Ammon's horn (tissue), 1 donor: ENCODE measurements at regions not wholly inside any gene's neighbourhood (a gene's known extent, or its start where the extent isn't known, plus 50 kb on each side); places are given as distances from the start of the nearest gene placed in this dataset.
A peak's percentile ranks its signal among the peaks of the same experiment; 100 is the strongest.

Experiments
- DNase-seq: peaks from one replicate; pipeline ENCODE4 v3.0.0-alpha.2; 2016; ENCODE audit warnings: low spot score

DNA sequence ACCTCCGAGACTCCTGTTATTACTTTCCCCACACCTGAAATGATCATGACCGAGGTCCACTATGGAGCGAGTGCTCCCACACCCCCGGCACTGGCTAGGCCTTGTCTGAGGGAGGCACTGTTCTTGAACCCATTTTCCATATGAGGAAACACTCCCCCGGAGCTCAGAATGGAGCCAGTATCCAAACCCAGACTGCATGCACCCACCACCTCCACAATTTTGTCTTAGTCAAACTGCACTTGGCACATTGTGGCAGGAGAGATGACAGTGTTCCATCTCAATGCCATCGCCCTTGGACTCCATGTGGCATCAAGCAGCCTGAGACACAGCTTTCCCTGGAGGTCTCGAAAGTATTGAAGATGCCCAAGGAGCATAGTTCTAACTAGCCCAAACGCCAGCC lies 154.1 kb downstream of the NUP210 start:
- peak; percentile 58 for DNase-seq

DNA sequence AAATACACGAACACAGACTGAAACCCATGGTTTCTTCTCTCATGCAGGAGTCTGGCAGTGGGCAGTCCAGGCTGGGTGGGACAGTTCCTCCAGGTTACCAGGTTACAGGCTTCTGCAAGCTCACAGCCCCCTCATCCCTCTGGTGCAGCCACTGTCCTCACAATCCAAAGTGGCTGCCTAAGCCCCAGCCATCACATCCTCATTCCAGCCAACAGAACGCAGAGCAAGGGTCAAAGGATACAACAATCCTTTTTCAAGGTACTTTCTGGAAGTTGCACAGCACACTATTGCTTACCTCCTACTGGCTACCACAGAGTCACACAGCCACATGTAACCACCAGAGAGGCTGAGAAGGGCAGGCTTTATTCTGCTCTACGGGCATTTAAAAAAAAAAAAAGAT lies 154.6 kb downstream of the NUP210 start:
- no peak for DNase-seq

DNA sequence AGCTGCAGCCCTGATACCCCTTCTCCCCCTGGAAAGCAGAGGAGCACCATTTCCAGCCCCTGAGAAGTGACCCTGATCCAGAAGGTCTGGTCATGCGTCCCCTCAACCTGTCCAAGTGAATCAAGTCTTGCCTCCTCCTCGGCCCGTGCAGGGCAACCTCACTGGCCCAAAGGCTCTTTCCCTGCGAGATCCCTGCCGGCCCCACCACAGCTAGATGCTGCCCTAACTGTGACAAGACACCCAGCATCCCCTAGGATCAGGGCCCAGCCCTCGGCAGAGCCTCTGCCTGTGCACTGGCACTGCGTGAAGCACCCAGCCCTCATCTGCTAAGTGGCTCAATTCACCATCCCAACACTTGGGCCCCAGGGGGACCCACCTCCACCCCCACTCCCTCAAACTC lies 155.1 kb downstream of the NUP210 start:
- no peak for DNase-seq

DNA sequence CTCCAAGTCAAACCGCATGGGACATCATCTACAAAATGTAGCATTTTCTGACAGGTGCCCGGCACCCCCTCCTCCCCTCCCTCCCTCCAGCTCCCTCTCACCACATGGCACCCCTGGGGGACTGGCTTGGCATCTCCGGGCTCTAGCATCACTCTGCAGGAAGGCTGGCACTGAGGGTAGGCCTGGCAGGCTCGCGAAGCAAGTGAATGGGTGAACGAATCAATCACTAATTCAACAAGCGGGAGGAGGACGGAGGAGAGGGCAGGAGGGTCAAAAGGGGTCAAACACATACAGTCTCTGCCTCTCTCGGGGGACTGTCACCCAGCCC lies 155.7 kb downstream of the NUP210 start:
- no peak for DNase-seq

DNA sequence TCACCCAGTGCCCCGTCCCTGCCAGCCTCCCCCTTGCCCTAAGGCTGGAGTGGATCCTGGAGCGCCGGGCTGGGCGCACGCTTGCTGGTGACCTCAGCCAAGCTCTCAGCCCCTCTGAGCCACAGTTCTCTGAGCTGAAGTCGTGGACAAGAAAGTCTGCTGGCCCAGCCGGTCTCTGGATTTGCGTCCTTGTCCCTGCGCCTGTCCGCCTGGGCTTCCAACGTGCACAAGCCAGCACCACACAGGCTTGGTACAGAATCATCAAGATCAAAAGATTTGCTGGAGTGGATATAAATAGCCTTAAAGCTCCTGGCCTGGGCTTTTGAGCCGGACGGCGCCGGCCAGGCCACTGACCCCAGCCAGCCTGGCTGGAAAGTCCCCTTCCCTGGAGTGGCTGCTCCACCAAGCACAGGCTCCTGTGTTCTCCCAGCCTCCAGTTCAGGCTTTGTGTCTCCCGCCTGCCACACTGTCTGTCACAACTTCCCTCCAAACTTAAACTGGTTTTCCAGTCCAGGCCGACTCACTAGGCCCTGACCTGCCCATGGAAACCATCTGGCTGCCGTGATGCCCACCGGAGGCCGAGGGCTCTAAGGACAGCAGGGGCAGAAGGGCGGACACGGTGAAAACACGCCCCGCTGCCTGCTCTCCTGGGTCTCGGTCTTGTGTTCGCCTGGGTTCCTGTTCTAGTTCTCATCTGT lies 156.2 kb downstream of the NUP210 start:
- peak; percentile 58 for DNase-seq

DNA sequence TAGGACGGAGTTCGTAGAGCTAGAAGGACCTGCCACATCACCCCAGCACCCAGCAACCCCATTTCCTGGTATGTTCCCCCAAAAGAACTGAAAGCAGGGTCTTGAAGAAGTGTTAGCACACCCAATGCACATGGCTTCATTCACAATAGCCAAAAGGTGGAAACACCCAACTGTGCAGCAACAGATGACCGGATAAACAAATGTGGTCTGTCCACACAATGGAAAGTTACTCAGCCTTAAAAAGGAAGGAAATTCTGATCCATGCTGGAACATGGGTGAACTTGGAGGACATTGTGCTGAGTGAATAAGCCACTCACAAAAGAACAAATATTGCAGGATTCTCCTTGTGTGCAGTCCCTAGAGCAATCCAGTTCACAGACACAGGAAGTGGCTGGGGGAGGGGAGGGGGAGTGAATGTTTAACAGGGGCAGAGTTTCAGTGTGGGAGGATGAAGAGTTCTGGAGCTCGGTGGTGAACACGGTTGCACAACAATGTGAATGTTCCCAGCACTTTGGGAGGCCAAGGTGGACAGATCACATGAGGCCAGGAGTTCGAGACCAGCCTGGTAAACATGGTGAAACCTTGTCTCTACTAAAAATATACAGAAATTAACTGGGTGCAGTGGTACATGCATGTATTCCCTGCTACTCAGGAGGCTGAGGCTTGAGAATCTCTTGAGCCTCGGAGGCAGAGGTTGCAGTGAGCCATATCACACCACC lies 157.5 kb downstream of the NUP210 start:
- DNase-seq = no peak

DNA sequence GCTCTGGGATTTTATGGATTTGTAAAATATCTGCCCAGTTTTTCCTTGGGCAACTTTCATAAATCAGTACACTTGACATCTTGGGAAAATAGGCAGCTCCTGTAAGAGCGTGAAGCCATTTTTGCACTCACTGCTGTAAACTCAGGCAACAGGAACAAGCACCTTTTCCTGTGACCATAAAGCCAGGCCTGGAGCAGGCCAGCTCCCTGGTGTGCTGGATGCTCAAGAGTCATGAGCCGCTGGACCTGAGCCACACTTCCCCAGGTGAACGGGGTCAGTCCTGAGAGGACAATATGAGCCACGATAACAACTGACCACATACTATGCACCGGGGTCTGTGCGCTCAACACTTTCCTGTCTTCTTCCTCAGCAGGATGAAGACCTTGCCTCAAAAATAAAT lies 158.2 kb downstream of the NUP210 start:
- DNase-seq = no peak

DNA sequence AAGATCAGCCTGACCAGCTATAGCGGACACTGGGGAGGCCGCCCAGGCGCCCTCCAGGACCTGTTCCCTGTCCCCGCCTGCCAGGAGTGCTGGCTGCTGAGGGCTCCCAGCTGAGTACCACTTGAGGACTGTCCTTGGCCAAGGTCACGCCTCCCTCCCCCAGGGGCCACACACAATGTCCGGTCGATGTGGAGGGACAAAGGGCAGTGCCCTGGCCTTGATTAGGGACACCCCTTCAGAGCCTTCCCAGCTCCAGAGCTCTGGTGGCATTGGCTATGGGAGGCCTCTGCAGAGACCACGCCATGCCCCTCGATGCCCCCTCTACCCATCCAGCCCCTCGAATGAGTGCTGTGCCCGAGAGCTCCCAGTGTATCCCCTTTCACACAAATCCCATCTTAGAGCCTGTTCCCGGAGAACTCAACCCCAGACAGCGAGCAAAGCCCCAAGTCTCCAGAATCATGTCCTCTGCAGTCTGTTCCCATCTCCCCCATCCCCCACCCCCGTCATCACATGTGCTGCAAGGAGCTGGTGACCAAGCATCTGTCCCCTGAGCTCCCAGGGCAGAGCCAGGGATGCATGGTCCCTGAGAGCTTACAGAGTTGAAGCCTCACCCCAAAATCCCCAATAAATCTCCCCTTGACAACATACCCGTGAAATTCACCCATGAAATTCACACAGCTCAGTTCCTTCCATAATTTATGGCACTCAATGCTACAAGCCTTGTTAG lies 158.9 kb downstream of the NUP210 start:
- DNase-seq = no peak

DNA sequence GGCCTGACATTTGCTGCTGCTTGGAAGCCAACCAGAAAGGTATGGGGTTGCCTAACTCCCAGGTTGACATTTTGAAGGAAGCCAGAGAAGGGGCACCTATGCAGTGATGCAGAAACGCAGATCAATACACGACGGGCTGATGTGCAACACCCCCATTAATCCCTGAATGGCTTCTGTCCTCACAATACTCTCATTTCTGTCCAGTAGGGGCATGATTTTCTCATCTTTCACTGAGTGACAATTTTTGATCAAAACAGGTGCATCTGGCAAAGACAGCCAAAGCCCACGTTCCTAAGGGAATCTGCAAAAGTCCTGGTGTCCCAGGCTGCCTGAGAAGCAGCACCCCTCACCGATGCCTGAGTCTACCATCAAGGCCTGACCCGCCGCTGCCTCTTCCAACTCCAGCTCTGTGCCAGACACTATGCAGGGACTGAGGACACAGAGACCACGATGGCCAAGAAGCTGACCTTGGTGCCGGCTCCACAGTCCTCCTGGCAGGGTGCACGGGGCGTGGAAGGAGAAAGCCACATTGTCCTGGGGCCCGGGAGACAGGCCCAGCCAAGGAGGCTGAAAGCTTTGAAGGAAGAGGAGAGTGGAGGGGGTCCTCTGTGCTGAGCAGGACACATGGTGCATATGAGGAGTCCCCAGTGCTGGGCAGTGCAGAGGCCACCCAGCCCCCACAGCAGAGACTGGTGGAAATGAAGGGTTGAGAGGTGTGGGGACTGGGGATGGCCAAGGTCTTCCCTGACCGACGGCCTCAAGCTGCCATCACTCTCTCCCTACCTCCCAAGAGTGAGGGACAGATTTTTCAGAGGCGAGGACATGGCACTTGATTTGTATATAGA lies 159.6 kb downstream of the NUP210 start:
- DNase-seq = no peak

DNA sequence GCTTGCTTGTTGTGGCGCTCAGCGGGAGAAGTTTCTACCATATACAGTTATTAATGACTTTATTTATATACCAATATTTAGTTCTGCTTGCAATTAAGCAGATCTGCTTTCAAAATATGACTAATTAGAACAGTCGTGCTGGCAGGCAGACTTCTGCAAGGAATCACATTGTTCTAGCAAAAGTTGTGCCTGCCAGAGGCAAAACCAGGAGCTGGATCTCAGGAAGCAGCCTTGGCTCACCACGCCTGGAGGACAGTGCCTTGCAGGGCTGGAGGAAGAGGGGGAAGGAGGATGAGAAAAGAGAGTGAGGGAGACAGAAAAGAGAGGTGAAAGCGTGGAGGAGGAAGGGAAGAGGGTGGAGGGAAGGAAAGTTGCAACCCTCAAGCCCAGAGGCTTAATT lies 160.3 kb downstream of the NUP210 start:
- peak; percentile 57 for DNase-seq

DNA sequence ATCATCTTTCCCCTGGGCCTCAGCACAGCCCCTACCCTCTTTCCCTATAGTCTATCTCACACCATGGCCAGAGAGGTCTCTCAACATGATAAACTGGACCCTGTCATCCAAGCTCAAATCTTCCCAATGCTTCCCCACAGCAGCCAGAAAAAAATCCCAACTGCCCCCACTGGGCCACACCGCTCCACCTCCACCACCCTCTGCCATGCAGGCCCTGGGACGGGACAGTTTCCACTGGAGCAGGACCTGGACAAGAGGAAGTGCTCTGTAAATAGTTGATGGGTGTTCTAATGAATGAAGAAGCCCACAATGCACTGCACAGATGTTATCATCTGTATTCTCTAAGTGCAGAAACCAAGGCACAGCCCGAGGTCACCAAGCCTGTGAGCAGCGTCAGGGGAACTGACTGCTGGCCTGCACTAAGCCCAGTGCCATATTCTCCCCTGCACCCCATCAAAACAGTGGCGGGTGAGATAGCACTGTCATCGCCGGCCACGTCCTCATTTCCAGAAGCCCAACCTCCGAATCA lies 161.1 kb downstream of the NUP210 start:
- no peak for DNase-seq

DNA sequence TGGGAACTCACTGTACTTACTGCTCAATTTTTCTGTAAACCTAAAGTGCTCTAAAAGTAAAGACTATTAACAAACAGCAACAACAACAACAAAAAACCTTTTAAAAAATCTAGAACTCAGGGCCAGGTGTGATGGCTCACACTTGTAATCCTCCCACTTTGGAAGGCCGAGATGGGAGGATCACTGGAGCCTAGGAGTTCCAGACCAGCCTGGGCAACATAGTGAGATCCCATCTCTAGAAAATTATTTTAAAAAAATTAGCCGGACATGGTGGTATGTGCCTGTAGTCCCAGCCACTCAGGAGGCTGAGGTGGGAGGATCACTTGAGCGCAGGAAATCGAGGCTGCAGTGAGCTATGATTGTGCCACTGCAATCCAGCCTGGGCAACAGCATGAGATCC lies 161.8 kb downstream of the NUP210 start:
- DNase-seq = no peak

DNA sequence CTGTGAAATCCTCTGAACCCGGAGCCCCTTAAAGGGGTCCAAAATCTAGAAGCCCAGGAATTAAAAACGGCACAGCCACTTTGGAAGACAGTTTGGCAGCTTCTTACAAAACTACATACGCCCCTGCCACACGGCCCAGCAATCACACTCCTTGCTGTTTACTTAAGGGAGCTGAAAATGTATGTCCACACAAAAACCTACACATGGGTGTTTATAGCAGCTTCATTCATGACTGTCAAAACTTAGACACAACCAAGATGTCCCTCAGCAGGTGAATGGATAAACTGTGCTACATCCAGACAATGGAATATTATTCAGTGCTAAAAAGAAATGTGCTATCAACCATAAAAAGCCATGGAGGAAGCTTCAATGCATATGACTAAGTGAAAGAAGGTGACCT lies 162.5 kb downstream of the NUP210 start:
- no peak for DNase-seq

DNA sequence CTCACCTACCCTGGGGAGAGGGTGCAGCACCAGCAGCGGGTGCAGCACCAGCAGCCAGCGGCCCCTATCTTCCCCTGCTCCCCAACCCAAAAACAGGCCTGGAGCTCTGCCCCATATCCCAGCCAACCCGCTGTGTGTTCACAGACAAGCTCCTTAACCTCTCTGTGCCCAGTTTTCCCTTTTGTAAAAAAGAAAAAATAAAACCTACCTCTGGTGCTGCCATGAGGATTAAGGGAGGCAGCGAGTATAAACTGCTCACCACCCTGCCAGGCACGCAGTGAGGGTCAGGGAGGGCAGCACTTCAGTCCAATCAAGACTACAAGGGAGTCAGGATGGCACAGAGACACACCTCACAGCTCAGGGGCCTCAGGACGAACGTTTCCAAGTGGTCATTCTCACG lies 163.3 kb downstream of the NUP210 start:
- no peak for DNase-seq

DNA sequence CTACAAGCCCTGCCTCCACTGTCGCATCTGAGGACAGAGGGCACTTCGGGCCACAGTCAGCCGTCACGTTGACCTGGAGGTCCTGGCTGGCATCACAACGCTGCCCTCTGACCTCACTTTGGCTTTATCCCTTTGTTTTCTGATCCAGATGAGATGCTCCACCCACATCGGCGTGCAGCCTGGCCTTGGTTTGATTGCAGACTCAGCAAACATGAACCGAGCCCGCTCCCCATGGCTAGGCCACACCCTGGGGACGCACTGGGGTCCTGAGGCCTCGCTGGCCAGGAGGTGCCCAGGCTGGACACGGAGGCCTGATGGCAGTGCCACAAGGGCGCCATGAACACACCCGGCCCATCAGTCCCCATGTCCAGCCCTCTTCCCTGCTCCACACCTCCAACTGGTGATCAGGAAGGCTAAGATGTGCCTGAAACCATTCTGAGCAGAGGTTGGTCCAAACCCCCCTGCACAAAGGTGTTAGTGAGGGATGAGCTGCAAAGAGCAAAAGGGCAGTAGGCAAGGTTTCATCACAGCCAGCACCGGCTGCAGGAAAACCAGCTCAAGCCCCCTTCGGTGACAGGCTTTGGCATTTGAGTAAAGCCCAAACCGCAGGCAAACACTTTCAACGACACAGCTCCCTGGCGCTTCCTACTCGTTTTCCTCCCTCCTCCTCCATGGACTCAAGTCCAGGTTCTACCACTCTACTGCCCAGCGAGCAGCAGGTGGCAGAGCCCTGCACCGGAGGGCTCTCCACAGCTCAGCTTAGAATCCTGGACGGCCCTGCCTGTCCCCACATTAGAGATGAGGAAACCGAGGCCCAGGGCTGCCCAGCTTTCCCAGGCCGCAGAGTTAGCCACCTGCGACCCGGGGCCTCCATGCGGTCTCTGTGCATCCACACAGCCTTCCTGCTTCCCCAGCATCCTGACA lies 165.8 kb downstream of the NUP210 start:
- DNase-seq = no peak

DNA sequence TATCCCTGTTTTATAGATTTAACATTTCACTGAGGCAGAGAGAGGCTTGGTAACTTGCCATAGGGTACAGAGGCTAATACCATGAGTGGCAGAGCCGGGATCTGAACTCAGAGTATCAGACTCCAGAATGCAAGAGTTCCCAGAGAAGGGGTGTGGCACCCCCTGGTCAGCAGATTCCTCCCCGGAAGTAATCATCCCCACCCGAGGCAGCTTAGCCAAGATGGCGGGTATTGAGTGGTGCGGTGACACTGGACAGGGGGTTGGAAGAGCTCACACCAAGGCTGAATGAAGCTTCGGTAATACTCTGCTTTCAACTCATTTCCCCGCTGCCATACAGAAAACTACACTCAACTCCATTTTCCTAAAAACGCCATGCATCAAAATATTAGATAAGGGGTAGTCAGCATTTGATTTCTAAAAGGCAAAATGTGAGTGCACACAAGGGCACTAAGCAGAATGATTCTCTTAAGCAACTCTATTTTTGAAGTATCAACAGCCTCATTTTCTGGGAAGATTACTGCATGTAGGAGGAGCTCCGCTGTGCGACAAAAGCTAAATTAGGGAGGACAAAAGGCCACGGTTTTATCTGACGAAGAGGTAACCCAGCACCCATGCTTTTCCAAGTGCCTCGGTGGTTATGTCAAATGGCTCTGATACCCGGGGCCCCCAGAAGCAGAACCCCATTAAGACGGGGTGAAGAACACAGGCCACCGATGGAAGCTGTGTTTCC lies 166.7 kb downstream of the NUP210 start:
- DNase-seq = no peak

DNA sequence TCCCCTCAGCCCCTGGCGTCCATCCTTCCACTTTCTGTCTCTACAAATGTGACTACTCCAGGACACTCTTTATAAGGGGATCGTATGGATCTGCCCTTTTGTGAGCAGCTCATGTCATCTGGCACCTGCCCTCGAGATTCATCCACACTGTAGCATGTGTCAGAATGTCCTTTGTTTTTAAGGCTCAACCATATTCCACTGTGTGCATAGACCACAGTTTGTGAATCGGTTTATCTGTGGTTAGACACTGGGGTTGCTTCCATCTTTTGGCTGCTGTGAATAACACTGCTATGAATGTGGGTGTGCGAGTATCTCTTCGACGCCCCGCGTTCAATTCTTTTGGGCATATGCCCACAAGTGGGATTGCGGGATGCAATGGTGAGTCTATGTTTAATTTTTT lies 167.9 kb downstream of the NUP210 start:
- DNase-seq = no peak

DNA sequence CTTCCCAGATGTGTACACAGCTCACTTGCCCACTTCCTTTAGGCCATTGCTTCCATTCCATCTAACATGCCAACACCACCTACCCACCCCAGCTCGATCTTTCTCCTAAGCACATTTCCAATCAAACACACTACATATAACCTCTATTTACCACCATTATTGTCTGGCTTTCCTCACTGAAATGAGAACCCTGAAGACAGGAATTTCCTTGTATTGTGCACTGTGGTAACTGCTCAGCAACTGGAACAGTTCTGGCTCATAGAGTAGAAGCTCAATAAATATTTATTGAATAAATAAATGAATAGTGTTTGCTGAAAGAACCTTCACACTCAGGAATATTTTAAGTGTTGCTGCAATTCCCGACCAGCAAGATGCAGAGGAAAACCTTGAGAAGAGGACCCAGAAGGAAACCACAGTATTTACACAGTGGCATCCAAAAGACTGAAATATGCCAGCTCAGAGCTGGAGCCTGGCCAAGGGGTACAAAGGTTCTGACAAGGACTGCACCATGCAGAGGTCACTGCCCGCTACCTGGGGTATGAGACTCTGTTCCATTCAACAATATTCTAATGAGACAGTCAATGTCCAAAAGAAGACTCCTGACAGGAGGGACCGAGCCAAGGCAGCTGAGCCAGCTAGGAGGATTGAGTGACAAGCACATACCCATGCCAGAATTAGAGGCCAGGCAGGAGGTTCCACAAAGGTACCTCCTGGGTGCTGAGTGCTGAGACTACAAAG lies 168.8 kb downstream of the NUP210 start:
- no peak for DNase-seq

DNA sequence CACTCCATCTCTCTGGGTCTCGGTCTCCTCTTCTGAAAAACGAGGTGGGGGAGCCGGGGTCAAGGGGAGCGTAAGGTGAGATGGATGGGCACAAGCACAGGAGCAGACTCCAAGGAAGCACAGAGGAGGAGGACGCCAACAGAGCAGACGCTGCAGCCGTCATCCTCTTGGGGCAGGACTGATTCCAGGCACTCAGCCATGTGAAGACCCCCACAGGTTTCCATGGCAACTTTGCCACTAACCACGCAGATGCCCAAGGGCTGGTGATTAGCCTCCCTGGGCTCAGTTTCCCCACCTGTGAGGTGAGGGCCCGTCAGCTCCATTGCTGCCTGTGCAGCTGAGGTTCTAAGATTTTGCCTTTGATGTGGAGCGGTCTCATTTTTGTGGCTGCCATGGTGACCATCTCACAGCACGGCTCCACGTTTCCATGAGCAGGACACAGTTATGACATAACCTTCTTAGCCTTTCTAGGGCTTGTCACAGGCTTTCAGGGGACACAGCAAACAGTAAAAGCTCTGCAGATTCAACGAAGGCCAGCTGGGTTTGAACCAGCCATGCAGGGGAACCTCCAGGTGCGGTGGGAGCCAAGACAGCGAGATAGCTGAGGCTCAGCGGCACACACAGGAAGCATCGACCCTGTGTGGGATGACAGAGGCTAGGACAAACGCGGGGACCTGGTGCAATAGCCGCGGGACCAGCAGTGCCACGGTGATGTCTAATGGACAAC lies 170.3 kb downstream of the NUP210 start:
- DNase-seq = no peak
